NCI-H2196 treated with DMSO at 0.1 percent for 48 hours (cell line): ENCODE measurements at regions not wholly inside any gene's neighbourhood (a gene's known extent, or its start where the extent isn't known, plus 50 kb on each side); places are given as distances from the start of the nearest gene placed in this dataset.
"Not testable (repeated sequence)": the region's sequence is repeated elsewhere in the genome, so short reads cannot be mapped to it uniquely, and the experiment has no call there.

Experiments
- DNase-seq: peaks from one replicate; lab custom pipeline; 2025; ENCODE audit not compliant: unreplicated experiment; lab: John Stamatoyannopoulos, UW

DNA sequence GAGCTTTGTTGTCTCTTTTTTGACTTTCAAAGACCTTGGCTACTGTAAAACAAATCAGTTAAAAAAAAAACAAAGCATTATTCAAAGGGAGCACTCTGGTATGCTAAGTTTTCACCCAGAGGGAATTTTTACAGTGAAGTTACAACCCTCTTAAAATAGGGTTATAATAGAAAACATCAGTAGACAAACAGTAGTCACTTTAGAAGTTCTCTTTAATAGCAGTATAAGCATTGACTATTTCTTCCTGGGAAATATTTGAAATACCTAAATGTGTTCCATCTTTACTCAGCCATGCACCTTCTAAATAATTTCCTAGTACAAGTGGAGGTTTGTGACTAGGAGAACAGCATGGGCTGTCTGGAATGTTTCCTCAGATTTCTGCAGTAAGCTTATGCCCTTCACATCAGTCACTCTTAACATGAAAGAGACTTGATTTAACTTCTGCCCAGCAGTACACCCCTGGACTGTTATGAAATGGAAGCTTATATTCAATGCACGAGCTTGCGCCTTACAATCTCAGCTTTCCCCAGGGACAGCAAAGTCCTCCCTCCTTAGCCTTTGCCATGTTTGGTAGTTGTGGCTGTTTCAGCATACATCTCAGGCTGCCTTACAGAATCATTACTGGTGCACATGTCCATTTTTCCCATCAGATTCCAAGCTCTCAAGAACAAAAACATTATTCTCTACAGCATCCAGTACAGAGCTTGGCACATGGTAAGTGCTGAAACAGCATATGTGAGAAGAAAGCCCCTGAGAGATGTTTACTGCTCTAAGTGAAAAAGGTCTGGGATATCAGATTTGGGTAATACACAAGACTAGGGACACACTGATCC is 191.5 kb downstream of the ZNF608 start:
- DNase-seq = no peak

DNA sequence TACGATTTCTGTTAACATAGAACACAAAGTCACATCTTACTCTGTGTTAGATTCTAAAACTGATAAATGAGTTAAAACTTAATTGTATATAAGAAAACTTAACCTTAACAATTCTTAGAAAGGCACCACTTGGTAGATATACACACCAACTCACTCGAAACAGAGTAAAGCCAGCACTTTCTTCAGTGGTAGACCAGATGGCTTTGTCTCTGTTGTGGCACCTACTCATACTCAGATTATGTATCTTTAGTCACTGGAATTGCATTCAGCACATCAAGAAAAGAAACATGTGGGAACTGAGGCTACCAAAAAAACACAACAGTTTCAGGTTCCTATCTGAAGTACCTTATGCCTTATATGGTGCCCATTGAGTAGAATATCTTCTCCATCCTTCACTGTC is 192.5 kb downstream of the ZNF608 start:
- DNase-seq = no peak

- DNase-seq = no peak
Observed at GRCh38 chr5:124552526-124552925, 193.9 kb downstream of the ZNF608 start.

- no peak for DNase-seq
Observed at GRCh38 chr5:124551939-124552279, 194.5 kb downstream of the ZNF608 start.

- DNase-seq = no peak
Observed at GRCh38 chr5:124550731-124551130, 195.7 kb downstream of the ZNF608 start.

DNA sequence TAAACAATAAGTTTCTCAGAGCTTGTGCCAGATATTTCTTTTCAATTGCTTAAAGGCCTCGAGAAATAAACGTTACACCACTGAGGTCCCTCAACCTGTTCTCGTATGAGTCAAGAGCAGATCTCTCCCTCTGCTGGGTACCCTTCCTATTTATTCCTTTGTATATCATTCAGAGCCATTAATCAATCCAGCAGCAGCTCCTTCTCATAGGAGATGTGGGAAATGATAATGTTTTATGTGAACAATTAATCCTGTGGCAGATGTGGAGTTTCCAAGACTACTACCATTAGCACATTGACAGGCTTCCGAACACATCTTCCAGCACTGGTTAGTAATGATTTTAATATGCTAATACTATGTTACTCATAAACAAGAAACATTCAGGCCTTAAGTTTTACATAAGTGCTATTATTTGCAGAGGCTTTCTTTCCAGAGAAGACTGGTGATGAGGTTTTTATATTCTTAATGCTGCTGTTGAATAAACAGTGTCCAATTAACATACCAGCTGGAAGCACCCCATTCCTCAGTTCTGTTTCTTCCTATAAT is 196.5 kb downstream of the ZNF608 start:
- no peak for DNase-seq

DNA sequence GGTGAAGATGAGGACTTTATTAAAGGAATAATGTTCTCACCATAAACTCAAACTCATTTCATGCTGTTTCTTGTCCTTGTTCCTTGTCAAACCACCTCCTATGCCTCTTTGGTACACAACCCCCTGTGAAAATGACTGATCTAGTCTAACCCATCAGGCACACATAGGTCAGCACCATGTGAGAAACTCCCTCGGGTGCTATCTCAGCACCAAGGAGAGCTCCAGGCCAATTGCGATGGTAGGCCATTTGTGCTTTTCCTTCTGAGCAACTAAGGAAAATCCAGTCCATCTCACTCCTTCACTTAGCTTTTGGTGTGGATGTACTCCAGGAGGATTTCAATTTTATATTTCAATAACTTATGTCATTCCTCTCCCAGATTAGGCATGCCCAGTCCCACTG is 199.8 kb downstream of the ZNF608 start:
- DNase-seq = no peak

- DNase-seq = no peak
Observed at GRCh38 chr5:124544366-124545055, 201.9 kb downstream of the ZNF608 start.

GRCh38 chr5:124538931-124539330 is 207.5 kb downstream of the ZNF608 start:
- no peak for DNase-seq

DNA sequence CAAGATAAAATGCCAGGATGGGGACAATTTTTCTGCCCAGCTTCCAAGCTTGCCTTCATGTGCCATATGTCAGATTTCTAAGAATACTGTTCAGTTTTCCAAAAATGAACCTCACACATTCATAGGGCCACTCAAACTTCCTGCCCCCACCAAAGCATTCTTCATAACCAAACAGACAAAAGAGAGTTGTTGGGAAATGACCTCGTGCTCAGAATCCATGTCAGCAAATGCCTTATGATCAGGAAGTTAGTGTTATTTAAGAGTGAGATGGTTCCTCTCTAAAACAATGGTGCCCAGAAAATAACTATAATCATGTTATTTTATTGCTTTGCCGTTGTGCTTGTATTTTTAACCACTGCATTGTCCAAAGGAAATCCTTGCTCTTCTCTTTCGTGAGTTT is 208.2 kb downstream of the ZNF608 start:
- DNase-seq = no peak

DNA sequence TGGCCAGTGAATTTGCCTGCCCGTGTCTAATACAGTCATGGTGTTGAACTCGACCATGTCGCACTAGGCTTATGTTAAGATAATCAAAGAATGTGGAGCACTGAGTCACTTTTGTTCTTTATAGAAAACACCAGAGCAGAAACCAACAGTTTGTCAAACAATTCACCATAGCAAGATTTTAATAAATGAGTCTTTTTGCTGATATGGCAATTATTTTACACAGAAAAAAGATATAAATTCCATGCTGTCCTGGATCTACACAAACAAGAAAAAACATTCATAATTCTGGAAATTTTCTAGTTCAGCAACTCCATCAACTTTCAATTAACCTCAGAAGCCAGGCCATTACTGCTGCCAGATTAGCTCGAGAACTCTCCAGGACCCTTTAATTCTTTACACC is 208.9 kb downstream of the ZNF608 start:
- DNase-seq = no peak

DNA sequence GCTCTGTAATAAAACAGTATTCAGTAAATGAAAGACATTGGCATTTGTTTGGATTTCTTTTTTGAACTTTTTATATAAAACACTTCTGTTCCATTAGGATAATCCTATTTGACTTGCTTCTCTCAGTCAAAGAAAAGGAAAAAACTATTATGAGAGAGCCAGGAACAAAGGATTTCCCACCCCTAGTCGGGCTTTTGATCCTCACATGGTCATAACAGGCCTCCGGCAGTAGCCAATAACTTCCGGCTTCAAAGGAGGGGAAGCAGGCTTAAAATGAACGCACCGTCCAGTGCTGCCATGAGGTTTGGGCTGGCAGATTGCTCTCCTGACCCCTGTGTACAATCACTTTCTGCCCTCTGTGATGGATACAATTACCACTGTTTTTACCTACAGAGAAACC is 209.3 kb downstream of the ZNF608 start:
- no peak for DNase-seq

GRCh38 chr5:124536333-124536732 is 210.1 kb downstream of the ZNF608 start:
- no peak for DNase-seq

GRCh38 chr5:124530916-124531315 is 215.5 kb downstream of the ZNF608 start:
- no peak for DNase-seq

DNA sequence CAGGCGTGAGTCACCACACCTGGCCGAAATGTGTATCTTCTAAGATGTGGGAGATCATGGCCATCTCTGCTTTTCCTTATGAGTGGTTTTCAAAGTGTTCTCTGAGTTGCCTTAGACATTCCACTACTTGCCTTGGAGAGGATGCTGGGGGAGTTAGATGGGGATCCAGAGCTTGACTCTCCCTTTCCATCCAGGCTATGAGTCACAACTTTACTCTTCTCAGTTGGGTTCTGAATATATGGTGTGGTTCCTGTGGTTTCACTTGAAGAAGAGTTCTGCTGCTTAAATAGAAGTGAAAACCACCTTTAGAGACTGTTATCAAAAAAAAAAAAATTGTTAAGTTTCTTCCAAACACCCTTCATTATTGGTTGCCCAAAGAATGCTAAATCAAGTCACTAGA is 217.6 kb downstream of the ZNF608 start:
- DNase-seq = no peak

- no peak for DNase-seq
Observed at GRCh38 chr5:124527220-124527991, 219.0 kb downstream of the ZNF608 start.

DNA sequence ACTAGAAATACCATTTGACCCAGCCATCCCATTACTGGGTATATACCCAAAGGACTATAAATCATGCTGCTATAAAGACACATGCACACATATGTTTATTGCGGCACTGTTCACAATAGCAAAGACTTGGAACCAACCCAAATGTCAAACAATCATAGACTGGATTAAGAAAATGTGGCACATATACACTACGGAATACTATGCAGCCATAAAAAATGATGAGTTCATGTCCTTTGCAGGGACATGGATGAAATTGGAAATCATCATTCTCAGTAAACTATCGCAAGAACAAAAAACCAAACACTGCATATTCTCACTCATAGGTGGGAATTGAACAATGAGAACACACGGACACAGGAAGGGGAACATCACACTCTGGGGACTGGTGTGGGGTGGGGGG is 220.4 kb downstream of the ZNF608 start:
- not testable (repeated sequence) for DNase-seq

DNA sequence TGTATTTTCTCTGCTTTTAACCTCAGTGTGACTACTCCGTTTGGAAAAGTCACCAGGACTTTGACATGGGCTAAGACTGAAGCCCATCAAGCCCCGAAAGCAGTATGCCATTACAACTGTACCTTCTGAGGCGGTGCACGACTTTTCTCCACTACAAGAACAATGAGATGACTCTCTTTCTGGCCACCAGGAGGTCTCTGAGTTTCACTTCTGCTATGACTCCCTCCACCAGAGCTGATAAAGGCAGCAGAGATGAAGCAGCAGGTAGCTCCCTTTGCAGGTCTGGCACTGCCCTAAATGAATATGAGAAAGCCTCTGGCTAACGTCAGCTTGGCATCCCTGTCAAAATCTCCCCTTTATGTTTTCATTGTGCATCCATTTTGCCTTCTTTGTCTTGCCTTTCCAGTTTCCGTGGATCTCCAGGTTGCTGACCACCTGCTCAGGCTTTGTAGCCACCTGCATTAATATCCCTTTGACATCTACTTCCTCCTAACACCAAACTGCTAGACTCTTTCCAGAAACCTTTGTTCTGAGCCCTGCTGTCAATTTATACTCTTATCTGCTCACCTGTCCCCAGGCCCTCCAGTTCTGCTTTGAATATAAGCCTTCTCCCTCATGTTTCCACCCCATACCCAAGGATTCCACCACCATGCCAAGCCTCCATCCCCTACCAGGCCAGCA is 221.7 kb downstream of the ZNF608 start:
- no peak for DNase-seq

DNA sequence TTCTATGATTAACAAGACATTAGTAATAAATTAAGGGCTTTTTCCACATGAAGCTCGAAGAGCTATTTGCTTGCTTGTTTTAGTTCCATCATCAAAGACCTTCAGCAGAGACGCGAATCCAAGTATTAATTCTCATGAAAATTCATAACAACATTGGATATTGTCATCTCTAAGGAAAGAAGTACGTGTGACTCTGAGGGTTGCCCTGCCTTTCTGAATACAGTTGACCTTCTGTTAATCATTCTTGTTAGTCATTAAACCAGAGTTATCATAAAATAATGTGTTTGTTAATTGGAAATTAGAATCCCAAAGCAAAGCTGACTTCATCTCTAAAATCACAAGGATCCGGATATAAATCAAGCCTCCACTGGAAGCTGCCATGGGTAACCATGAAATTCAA is 222.5 kb downstream of the ZNF608 start:
- no peak for DNase-seq

DNA sequence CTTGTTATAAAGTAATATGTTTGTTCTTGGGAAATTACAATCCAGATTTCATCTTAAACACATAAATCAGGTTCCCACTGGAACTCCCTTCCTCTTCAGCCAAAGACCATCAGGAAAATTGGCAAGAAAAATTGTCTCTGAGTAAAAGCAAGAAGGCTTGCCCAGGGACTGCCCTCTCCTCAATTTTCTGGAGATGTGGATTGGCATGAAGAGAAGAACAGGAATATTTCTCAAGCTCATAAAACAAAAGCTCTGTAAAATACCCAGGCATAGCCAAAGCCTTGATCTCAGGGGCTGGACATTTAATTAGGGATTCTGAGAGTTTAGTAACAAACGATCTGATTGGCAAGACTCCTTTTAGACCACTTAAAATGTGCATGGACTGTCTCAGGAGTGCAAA is 223.4 kb downstream of the ZNF608 start:
- no peak for DNase-seq
